ENCODE measurements at regions not wholly inside any gene's neighbourhood (a gene's known extent, or its start where the extent isn't known, plus 50 kb on each side); places are given as distances from the start of the nearest gene placed in this dataset.

GRCh38 chr10:129024046-129024445, 443.0 kb upstream of the MGMT start:
- Histone ChIP-seq H3K4me3 (no peak overlapping the region), H3K4me1 (peaks cover 10% of the 10 kb centered on the region), H3F3A (ENCODE audit: low read depth) (peaks cover 7% of the 10 kb centered on the region), H3K4me2 (no peak overlapping the region), H2AFZ (replicated peaks) (no peak overlapping the region), H3K79me2 (ENCODE audit: low read depth) (no peaks in the 10 kb centered on the region), H4K20me1 (ENCODE audit: low read depth) (no peaks in the 10 kb centered on the region), H3K27ac (no peak overlapping the region), H3K9ac (no peak overlapping the region), H3K27me3 (no peaks in the 10 kb centered on the region), H3K36me3 (no peaks in the 10 kb centered on the region), H3K9me3 (ENCODE audit: low read depth) (no peaks in the 10 kb centered on the region)
- Mint-ChIP-seq H3K4me3 (no peak overlapping the region), H3K4me1 (peaks cover 39% of the 10 kb centered on the region), H3K27me3 (ENCODE audit: insufficient read depth, low read depth) (peaks cover 7% of the 10 kb centered on the region), H3K27ac (no peak overlapping the region), H3K9me3 (no peaks in the 10 kb centered on the region), H3K36me3 (no peaks in the 10 kb centered on the region)
- no peak for TF ChIP-seq EZH2phosphoT487 (IDR thresholded peaks at IDR 0.05)
- TF ChIP-seq, protein P1, sequence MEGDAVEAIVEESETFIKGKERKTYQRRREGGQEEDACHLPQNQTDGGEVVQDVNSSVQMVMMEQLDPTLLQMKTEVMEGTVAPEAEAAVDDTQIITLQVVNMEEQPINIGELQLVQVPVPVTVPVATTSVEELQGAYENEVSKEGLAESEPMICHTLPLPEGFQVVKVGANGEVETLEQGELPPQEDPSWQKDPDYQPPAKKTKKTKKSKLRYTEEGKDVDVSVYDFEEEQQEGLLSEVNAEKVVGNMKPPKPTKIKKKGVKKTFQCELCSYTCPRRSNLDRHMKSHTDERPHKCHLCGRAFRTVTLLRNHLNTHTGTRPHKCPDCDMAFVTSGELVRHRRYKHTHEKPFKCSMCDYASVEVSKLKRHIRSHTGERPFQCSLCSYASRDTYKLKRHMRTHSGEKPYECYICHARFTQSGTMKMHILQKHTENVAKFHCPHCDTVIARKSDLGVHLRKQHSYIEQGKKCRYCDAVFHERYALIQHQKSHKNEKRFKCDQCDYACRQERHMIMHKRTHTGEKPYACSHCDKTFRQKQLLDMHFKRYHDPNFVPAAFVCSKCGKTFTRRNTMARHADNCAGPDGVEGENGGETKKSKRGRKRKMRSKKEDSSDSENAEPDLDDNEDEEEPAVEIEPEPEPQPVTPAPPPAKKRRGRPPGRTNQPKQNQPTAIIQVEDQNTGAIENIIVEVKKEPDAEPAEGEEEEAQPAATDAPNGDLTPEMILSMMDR (IDR thresholded peaks at IDR 0.05), result no peak
- DNase-seq (ENCODE audit: low spot score), result no peak

DNA sequence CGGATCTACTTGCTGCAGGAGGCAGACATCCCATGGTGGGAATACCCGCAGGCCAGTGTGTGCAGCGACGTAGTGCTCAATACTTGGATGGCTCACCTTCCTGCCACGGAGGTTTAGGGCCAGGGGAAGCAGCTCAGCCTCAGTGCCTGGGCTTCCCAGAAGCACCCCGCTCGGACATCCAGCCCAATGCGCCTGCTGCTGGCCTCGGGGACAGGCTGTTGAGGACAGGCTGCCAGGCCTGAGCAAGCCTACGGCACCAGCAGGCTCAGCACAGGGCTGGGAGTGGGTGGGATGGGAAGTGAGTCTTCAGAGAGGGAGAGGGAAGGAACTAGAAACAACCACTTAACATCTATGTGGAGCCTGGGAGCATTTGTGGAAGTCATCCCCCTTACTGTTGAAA, 441.3 kb upstream of the MGMT start:
- Histone ChIP-seq H3K4me3 (no peak overlapping the region), H4K20me1 (ENCODE audit: low read depth) (no peaks in the 10 kb centered on the region), H3K9ac (no peak overlapping the region), H2AFZ (replicated peaks) (no peak overlapping the region), H3K27me3 (no peaks in the 10 kb centered on the region), H3K4me1 (peaks cover 10% of the 10 kb centered on the region), H3K79me2 (ENCODE audit: low read depth) (no peaks in the 10 kb centered on the region), H3K27ac (no peak overlapping the region), H3K9me3 (ENCODE audit: low read depth) (no peaks in the 10 kb centered on the region), H3F3A (ENCODE audit: low read depth) (peaks cover 7% of the 10 kb centered on the region), H3K36me3 (no peaks in the 10 kb centered on the region), H3K4me2 (no peak overlapping the region)
- TF ChIP-seq EZH2 (IDR thresholded peaks at IDR 0.05) (no peak), EZH2phosphoT487 (IDR thresholded peaks at IDR 0.05) (no peak)
- TF ChIP-seq, protein P1 (IDR thresholded peaks at IDR 0.05), result no peak
- Mint-ChIP-seq H3K27ac (no peak overlapping the region), H3K27me3 (ENCODE audit: insufficient read depth, low read depth) (peaks cover 7% of the 10 kb centered on the region), H3K9me3 (no peaks in the 10 kb centered on the region), H3K4me1 (peaks cover 41% of the 10 kb centered on the region), H3K36me3 (no peaks in the 10 kb centered on the region), H3K4me3 (no peak overlapping the region)
- DNase-seq (ENCODE audit: low spot score), result no peak

DNA sequence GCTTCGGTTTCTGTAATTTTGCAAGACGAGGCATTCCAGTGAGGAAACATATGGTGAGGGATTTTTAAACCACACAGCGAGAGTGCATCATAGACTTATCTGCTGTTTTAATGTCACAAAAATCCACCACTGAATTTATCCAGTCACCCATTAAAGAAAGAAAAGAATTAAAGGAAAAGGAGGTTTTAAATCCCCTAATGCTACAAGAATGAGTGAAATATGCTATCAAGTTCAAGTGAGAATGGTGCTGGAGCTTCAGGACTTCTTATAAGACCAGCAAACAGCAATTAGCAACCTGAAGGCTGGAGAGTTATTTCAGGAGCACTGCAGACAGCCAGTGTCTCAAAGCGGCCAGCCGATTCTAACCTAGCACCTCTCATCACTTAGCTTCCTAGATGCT, 439.1 kb upstream of the MGMT start:
- H3K4me3 Mint-ChIP-seq, result no peak overlapping the region
- no peak overlapping the region for H3K4me3 ChIP-seq
- H3K4me1 ChIP-seq, result peaks cover 13% of the 10 kb centered on the region
- H3K27me3 ChIP-seq, result peaks cover 12% of the 10 kb centered on the region
- H3F3A ChIP-seq (ENCODE audit: low read depth), result no peaks in the 10 kb centered on the region
- no peak for DNase-seq (ENCODE audit: low spot score)
- peaks cover 40% of the 10 kb centered on the region for H3K4me1 Mint-ChIP-seq
- no peaks in the 10 kb centered on the region for H3K9me3 Mint-ChIP-seq
- H2AFZ ChIP-seq (replicated peaks), result no peak overlapping the region
- H3K79me2 ChIP-seq (ENCODE audit: low read depth), result no peaks in the 10 kb centered on the region
- no peak overlapping the region for H3K4me2 ChIP-seq
- no peak overlapping the region for H3K27ac Mint-ChIP-seq
- H3K27ac ChIP-seq, result no peak overlapping the region
- H3K9me3 ChIP-seq (ENCODE audit: low read depth), result no peaks in the 10 kb centered on the region
- peaks cover 6% of the 10 kb centered on the region for H3K27me3 Mint-ChIP-seq (ENCODE audit: insufficient read depth, low read depth)
- H3K9ac ChIP-seq, result no peak overlapping the region
- no peak for TF ChIP-seq EZH2phosphoT487 (IDR thresholded peaks at IDR 0.05)
- no peak for TF ChIP-seq EZH2 (IDR thresholded peaks at IDR 0.05)
- TF ChIP-seq, protein P1 (IDR thresholded peaks at IDR 0.05), result no peak
- no peaks in the 10 kb centered on the region for H3K36me3 ChIP-seq
- H3K36me3 Mint-ChIP-seq, result no peaks in the 10 kb centered on the region
- no peaks in the 10 kb centered on the region for H4K20me1 ChIP-seq (ENCODE audit: low read depth)
